Spleen (tissue), 7 donors: ENCODE measurements at regions not wholly inside any gene's neighbourhood (a gene's known extent, or its start where the extent isn't known, plus 50 kb on each side); places are given as distances from the start of the nearest gene placed in this dataset.

Experiments
- POLR2AphosphoS5 ChIP-seq, 3 donors: sonication (generic); formaldehyde crosslinking; IDR thresholded peaks; one replicate each; pipeline ENCODE4 v1.5.1; 2017; ENCODE audit warnings: antibody characterized with exemption in 3 of 3
- TF ChIP-seq, protein P1 (sequence below), 11 experiments: fragments of 200-600 bp in 7 of 11; fragments of 450-650 bp in 4 of 11; sonication (generic) in 4 of 11; IDR thresholded peaks in 8 of 11; conservative IDR thresholded peaks in 3 of 11; 1 replicate in 7 of 11; 2 replicates in 4 of 11; pipeline versions ENCODE4 v1.4.0 to v1.8.0; 2016 to 2021; ENCODE audit warnings: antibody characterized with exemption in 11 of 11, inconsistent platforms in 4 of 11, mild to moderate bottlenecking in 1 of 11
- donor health status: DM: no; HTN: no; CAD: no; lungs with moderate emphysema.
- donor health status: DM: no; HTN: no; CAD: no.
- donor health status: DM: no; HTN: no; CAD: no.

DNA sequence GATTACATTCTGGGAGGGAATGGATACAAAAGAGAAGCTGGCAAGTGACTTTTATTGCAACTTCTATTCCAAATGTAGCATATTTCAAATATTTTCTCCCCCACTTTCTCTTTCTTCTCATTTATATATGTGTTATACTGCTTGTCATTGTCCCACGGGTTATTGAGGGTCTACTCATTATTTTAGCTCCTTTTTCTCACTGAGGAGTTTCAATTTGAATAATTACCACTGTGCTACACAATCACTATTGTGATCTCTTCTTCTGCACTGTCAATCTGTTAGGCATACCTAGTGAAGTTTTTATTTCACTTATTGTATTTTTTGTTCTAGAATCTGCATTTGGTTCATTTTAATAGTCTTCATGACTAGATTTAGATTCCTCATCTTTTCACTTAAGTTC lies 339.7 kb downstream of the PTPRC start:
- TF ChIP-seq, protein P1, sequence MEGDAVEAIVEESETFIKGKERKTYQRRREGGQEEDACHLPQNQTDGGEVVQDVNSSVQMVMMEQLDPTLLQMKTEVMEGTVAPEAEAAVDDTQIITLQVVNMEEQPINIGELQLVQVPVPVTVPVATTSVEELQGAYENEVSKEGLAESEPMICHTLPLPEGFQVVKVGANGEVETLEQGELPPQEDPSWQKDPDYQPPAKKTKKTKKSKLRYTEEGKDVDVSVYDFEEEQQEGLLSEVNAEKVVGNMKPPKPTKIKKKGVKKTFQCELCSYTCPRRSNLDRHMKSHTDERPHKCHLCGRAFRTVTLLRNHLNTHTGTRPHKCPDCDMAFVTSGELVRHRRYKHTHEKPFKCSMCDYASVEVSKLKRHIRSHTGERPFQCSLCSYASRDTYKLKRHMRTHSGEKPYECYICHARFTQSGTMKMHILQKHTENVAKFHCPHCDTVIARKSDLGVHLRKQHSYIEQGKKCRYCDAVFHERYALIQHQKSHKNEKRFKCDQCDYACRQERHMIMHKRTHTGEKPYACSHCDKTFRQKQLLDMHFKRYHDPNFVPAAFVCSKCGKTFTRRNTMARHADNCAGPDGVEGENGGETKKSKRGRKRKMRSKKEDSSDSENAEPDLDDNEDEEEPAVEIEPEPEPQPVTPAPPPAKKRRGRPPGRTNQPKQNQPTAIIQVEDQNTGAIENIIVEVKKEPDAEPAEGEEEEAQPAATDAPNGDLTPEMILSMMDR (IDR thresholded peaks at IDR 0.05 in 8 of 11, conservative IDR thresholded peaks at IDR 0.05 in 3 of 11) = no peak
- TF ChIP-seq POLR2AphosphoS5 (IDR thresholded peaks at IDR 0.05) = no peak
